ENCODE measurements at regions not wholly inside any gene's neighbourhood (a gene's known extent, or its start where the extent isn't known, plus 50 kb on each side); places are given as distances from the start of the nearest gene placed in this dataset.

DNA sequence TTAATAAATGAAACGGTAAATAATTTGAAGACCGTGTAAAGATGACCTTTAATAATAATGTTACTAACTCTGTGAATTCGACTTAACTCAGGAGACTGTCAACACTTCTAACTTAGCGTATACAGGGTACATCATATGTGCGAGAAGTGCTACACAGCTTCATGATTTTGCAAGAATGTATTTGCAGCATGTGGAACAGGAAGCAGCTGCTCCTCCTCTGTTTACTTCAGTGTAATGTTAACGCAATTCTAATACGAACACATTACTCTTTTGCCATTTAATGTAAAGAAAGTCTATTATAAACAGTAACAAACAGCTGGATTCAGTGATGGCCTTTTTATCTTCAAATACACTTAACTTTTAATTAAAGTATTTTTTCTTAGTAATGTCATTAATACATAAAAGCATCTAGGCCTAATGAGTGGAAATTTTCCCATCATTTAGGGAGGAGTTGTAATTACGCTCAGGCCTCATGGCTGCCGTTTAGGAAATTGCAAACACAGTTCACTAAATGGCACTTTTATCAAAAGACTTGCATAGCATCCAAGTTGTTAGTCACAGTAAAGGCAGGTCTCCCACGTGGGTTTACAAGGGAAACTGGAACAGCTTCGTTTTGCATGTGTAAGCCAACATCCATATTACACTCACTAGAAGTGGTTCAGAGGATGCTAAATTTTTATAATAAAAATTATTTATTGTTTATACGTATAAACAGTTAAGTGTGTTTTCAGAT is 635.7 kb downstream of the FBXO15 start:
- H4K5ac ChIP-seq (ENCODE audit: insufficient read length, low read depth, low read length) = no peak overlapping the region
- H3K56ac ChIP-seq (ENCODE audit: insufficient read length, low read depth, low read length) = no peak overlapping the region
- peaks cover 0 to 6% of the 10 kb centered on the region in 2 experiments; a peak in 4 of 5 replicates for H3K9me3 Mint-ChIP-seq
- H2BK20ac ChIP-seq (ENCODE audit: low read depth, low read length, poor library complexity, severe bottlenecking) = no peak overlapping the region
- WGBS (ENCODE audit: extremely low coverage, insufficient read length, low lambda C conversion rate) = no CpG with 5 or more reads among the region's 12 CpGs
- H3K14ac ChIP-seq (ENCODE audit: insufficient read depth, low read length) = no peak overlapping the region
- no peaks in the 10 kb centered on the region for H3K27me3 Mint-ChIP-seq (ENCODE audit: low read depth)
- H3K79me1 ChIP-seq (ENCODE audit: insufficient read depth, low read depth, low read length, poor library complexity, severe bottlenecking) = no peaks in the 10 kb centered on the region
- no peaks in the 10 kb centered on the region for H3K27me3 ChIP-seq (ENCODE audit: insufficient read depth, low read length)
- H3K4ac ChIP-seq (ENCODE audit: low read depth, low read length) = no peak overlapping the region
- H2BK15ac ChIP-seq (ENCODE audit: low read depth, low read length) = no peak overlapping the region
- H3K79me2 ChIP-seq (ENCODE audit: insufficient read depth, low read length) = no peaks in the 10 kb centered on the region
- H3K9ac ChIP-seq (ENCODE audit: extremely low read depth, insufficient read length, low read length) = no peak overlapping the region
- no peak overlapping the region for H3K4me3 Mint-ChIP-seq
- H2AK5ac ChIP-seq (ENCODE audit: insufficient read length, low read length) = no peak overlapping the region
- H3K18ac ChIP-seq (ENCODE audit: insufficient read length, low read depth, low read length) = no peak overlapping the region
- no peak overlapping the region for H4K91ac ChIP-seq (ENCODE audit: insufficient read length, low read depth, low read length)
- no peak overlapping the region for H3K4me2 ChIP-seq (ENCODE audit: insufficient read depth, insufficient read length, low read length)
- DNase-seq = no peak
- no peak overlapping the region for H3K27ac Mint-ChIP-seq
- no peaks in the 10 kb centered on the region for H3K4me1 ChIP-seq (ENCODE audit: insufficient read depth, low read length)
- H2BK12ac ChIP-seq (ENCODE audit: insufficient read length, low read depth, low read length) = no peak overlapping the region
- H4K20me1 ChIP-seq (ENCODE audit: control insufficient read depth, insufficient read depth, insufficient read length) = no peaks in the 10 kb centered on the region
- no peak overlapping the region for H2AFZ ChIP-seq (ENCODE audit: low read length)
- H3K27ac ChIP-seq (ENCODE audit: insufficient read length, low read depth, low read length) = no peak overlapping the region
- no peaks in the 10 kb centered on the region for H3K4me1 Mint-ChIP-seq
- TF ChIP-seq, protein P1, sequence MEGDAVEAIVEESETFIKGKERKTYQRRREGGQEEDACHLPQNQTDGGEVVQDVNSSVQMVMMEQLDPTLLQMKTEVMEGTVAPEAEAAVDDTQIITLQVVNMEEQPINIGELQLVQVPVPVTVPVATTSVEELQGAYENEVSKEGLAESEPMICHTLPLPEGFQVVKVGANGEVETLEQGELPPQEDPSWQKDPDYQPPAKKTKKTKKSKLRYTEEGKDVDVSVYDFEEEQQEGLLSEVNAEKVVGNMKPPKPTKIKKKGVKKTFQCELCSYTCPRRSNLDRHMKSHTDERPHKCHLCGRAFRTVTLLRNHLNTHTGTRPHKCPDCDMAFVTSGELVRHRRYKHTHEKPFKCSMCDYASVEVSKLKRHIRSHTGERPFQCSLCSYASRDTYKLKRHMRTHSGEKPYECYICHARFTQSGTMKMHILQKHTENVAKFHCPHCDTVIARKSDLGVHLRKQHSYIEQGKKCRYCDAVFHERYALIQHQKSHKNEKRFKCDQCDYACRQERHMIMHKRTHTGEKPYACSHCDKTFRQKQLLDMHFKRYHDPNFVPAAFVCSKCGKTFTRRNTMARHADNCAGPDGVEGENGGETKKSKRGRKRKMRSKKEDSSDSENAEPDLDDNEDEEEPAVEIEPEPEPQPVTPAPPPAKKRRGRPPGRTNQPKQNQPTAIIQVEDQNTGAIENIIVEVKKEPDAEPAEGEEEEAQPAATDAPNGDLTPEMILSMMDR (conservative IDR thresholded peaks at IDR 0.05) = no peak
- H3K23ac ChIP-seq (ENCODE audit: insufficient read length, low read depth, low read length) = no peak overlapping the region
- H2BK120ac ChIP-seq (ENCODE audit: low read depth, low read length, poor library complexity, severe bottlenecking) = no peak overlapping the region
- peaks cover 0 to 4% (median 3%) of the 10 kb centered on the region in 3 experiments; a peak in 3 of 7 replicates for H3K36me3 Mint-ChIP-seq (ENCODE audit: insufficient read depth in 1 of 3, low read depth in 3 of 3)
- no peak overlapping the region for H2BK5ac ChIP-seq (ENCODE audit: insufficient read length, low read length)
- H3K23me2 ChIP-seq (ENCODE audit: insufficient read length, low read depth, low read length, poor library complexity, severe bottlenecking) = no peaks in the 10 kb centered on the region
- H3K9me3 ChIP-seq (ENCODE audit: control insufficient read depth, low read depth, low read length) = no peaks in the 10 kb centered on the region
- H4K8ac ChIP-seq (replicated peaks; ENCODE audit: insufficient read length, low read depth, low read length) = no peak overlapping the region
- H3T11ph ChIP-seq (ENCODE audit: low read length) = no peak overlapping the region

All from H9 (cell line).